ENCODE measurements at regions not wholly inside any gene's neighbourhood (a gene's known extent, or its start where the extent isn't known, plus 50 kb on each side); places are given as distances from the start of the nearest gene placed in this dataset.

DNA sequence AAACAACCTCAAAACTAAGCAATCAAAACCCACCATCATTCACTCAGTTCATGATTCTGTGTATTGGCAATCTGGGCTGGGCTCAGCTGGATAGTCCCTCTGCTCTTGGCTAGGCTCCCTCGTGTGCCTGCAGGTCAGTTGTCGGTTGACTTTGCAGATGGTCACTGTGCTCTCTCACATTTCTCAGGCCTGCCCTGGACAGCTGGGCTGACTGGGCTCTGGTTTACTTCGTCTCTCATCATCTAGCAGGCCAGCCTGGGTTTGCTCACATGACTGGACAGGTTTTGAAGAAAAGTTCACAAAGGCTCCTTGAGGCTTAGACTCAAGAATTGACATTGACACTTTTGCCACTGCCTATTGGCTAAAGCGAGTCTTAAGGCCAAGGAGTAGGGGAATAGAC, 105.0 kb upstream of the CTNNB1 start:
- Histone ChIP-seq H3K27me3 (ENCODE audit: control insufficient read depth in 1 of 2, insufficient read depth in 2 of 2, low read length in 2 of 2) (no peaks in the 10 kb centered on the region), H3K4me3 (ENCODE audit: low read depth in 1 of 2, low read length in 2 of 2) (no peak overlapping the region), H3K27ac (ENCODE audit: low read depth, low read length) (no peak overlapping the region), H3K9ac (ENCODE audit: low read length) (no peak overlapping the region), H3K36me3 (ENCODE audit: insufficient read depth, low read length) (no peaks in the 10 kb centered on the region), H3K9me3 (ENCODE audit: low read length) (no peaks in the 10 kb centered on the region), H3K4me1 (ENCODE audit: insufficient read depth, low read length) (no peaks in the 10 kb centered on the region)

DNA sequence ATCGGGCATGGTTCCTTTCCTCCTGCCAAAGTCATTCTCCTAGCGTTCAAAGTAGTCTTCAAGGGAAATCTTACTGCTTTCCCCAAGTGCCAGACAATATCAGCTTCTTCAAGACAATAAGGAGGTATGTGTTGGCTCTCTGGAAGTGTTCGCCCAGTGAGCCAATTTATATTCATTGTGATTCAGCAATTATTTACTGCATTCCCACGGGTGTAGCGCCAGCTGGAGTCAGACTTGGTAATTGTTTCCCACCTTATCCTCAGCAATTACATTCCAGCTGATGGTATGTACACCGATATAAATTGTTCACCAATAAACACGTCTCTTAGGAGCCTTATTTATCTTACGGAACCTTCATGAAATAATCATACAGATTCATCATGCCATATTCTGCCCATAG, 103.6 kb upstream of the CTNNB1 start:
- Histone ChIP-seq H3K9ac (ENCODE audit: low read length) (no peak overlapping the region), H3K4me1 (ENCODE audit: insufficient read depth, low read length) (no peaks in the 10 kb centered on the region), H3K36me3 (ENCODE audit: insufficient read depth, low read length) (no peaks in the 10 kb centered on the region), H3K4me3 (ENCODE audit: low read depth in 1 of 2, low read length in 2 of 2) (no peak overlapping the region), H3K27me3 (ENCODE audit: control insufficient read depth in 1 of 2, insufficient read depth in 2 of 2, low read length in 2 of 2) (no peaks in the 10 kb centered on the region), H3K27ac (ENCODE audit: low read depth, low read length) (no peak overlapping the region), H3K9me3 (ENCODE audit: low read length) (no peaks in the 10 kb centered on the region)

DNA sequence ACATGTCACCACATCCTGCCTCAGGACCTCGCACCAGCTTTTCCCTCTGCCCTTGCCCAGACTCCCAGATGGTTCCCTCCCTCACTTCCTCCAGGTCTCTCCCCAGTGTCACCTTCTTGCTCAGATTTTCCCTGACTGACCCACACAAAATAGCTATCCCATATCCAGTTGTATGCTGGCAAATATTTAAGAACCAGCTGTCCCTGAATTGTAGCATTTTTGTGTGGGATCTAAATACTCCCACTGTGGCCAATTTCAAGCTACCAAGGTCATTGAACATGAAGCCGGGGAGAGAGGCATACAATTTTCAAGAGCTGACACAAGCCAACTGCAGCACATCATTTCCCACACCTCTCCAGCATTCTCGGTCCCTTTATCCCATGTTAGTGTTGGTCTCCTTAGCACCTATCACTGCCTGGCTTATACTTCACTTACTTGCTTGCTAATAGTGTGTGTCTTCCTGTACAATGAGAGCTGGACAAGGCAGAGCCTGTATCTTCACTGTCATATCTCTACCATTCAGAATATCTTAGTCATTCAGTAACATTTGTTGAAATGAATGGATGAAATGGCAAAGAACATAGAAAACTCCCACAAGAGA, 101.3 kb upstream of the CTNNB1 start:
- no peaks in the 10 kb centered on the region for H3K9me3 ChIP-seq (ENCODE audit: low read length)
- no peaks in the 10 kb centered on the region for H3K36me3 ChIP-seq (ENCODE audit: insufficient read depth, low read length)
- no peaks in the 10 kb centered on the region for H3K4me1 ChIP-seq (ENCODE audit: insufficient read depth, low read length)
- H3K4me3 ChIP-seq (ENCODE audit: low read depth in 1 of 2, low read length in 2 of 2): no peak overlapping the region
- no peak overlapping the region for H3K27ac ChIP-seq (ENCODE audit: low read depth, low read length)
- no peaks in the 10 kb centered on the region for H3K27me3 ChIP-seq (ENCODE audit: control insufficient read depth in 1 of 2, insufficient read depth in 2 of 2, low read length in 2 of 2)
- no peak overlapping the region for H3K9ac ChIP-seq (ENCODE audit: low read length)

DNA sequence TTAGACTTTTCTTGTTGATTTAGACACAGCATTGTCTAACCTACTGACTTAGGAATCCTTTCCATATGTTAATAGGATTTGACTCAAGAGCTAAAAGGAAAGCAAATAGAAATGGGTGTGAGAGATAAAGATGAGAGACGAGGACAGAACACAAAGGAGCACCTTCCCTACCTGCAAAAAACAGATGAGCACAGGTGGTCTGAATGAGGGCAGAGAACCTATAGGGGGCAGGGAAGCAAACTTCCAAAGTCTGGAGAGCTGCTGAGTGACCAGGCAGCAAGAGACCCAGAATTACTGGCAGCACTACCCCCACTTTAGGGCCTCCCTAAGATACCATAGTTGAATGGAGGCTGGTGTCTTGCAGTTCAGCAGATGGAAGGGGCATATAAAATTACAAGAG, 98.1 kb upstream of the CTNNB1 start:
- no peaks in the 10 kb centered on the region for H3K4me1 ChIP-seq (ENCODE audit: insufficient read depth, low read length)
- H3K4me3 ChIP-seq (ENCODE audit: low read depth in 1 of 2, low read length in 2 of 2): no peak overlapping the region
- no peak overlapping the region for H3K9ac ChIP-seq (ENCODE audit: low read length)
- no peak overlapping the region for H3K27ac ChIP-seq (ENCODE audit: low read depth, low read length)
- no peaks in the 10 kb centered on the region for H3K36me3 ChIP-seq (ENCODE audit: insufficient read depth, low read length)
- no peaks in the 10 kb centered on the region for H3K9me3 ChIP-seq (ENCODE audit: low read length)
- H3K27me3 ChIP-seq (ENCODE audit: control insufficient read depth in 1 of 2, insufficient read depth in 2 of 2, low read length in 2 of 2): no peaks in the 10 kb centered on the region

DNA sequence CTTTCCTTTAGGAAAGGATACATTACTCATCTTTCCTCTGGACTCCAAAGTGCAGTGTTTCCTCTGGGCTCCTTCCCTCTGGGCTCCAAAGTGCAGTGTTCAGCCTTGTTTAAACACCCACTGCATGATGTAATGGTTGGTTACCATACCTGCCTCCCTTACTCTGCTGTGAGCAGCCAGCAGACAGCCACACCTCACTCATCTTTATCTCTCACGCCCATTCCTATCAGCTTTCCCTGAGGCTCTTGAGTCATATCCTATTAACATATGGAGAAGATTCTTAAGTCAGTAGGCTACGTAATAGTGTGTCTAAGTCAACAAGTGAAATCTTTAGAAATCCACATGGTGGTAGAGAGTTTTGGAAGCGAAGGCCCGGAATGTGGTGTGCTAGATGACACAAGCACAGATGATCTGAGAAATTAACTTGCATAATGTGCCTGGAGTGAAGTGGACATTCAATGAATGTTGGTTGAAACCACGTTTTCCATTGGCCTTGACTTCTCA, 97.2 kb upstream of the CTNNB1 start:
- Histone ChIP-seq H3K36me3 (ENCODE audit: insufficient read depth, low read length) (no peaks in the 10 kb centered on the region), H3K27me3 (ENCODE audit: control insufficient read depth in 1 of 2, insufficient read depth in 2 of 2, low read length in 2 of 2) (no peaks in the 10 kb centered on the region), H3K4me1 (ENCODE audit: insufficient read depth, low read length) (no peaks in the 10 kb centered on the region), H3K4me3 (ENCODE audit: low read depth in 1 of 2, low read length in 2 of 2) (no peak overlapping the region), H3K9me3 (ENCODE audit: low read length) (no peaks in the 10 kb centered on the region), H3K27ac (ENCODE audit: low read depth, low read length) (no peak overlapping the region), H3K9ac (ENCODE audit: low read length) (no peak overlapping the region)

DNA sequence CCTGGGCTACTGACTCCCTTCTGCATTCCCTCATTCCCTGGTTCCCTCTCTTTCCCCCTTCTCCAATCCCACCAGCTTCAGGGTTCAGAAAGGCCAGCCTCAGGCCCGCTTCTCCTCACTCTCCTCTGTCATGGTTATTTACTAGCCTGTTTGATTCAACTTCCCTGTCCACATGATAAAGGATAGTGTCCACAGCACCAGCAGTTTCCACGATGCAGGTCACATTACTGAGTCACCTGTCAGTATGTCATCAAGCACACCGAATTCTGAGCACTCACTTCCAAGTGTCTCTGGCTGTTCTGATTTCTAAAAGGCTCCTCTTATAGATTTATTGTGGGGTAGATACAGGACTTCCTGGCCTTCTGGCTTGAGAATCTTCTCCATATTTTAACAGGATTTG, 96.6 kb upstream of the CTNNB1 start:
- Histone ChIP-seq H3K4me3 (ENCODE audit: low read depth in 1 of 2, low read length in 2 of 2) (no peak overlapping the region), H3K4me1 (ENCODE audit: insufficient read depth, low read length) (no peaks in the 10 kb centered on the region), H3K36me3 (ENCODE audit: insufficient read depth, low read length) (no peaks in the 10 kb centered on the region), H3K9ac (ENCODE audit: low read length) (no peak overlapping the region), H3K27me3 (ENCODE audit: control insufficient read depth in 1 of 2, insufficient read depth in 2 of 2, low read length in 2 of 2) (no peaks in the 10 kb centered on the region), H3K9me3 (ENCODE audit: low read length) (no peaks in the 10 kb centered on the region), H3K27ac (ENCODE audit: low read depth, low read length) (no peak overlapping the region)

DNA sequence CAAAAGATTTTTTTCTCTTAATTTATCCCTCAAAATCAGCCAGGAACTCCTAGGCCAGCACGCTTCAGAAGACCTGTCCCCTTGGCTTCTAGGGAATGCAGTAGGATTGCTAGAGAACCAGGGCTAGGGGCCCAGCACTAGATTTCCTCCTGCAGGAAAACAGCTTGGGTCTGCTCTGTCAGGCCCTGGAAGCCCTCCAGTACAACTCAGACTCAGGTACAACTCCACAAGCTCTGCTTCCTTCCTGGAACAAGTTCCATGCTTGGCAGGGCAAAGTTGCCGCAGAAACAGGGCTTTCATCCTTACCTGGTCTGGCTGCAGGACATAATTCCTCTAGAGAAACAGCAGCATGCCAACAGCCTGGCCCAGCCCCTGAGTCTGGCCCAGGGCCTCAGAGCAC, 96.1 kb upstream of the CTNNB1 start:
- no peaks in the 10 kb centered on the region for H3K36me3 ChIP-seq (ENCODE audit: insufficient read depth, low read length)
- no peak overlapping the region for H3K4me3 ChIP-seq (ENCODE audit: low read depth in 1 of 2, low read length in 2 of 2)
- H3K27ac ChIP-seq (ENCODE audit: low read depth, low read length): no peak overlapping the region
- H3K9me3 ChIP-seq (ENCODE audit: low read length): no peaks in the 10 kb centered on the region
- H3K4me1 ChIP-seq (ENCODE audit: insufficient read depth, low read length): no peaks in the 10 kb centered on the region
- no peaks in the 10 kb centered on the region for H3K27me3 ChIP-seq (ENCODE audit: control insufficient read depth in 1 of 2, insufficient read depth in 2 of 2, low read length in 2 of 2)
- H3K9ac ChIP-seq (ENCODE audit: low read length): no peak overlapping the region

DNA sequence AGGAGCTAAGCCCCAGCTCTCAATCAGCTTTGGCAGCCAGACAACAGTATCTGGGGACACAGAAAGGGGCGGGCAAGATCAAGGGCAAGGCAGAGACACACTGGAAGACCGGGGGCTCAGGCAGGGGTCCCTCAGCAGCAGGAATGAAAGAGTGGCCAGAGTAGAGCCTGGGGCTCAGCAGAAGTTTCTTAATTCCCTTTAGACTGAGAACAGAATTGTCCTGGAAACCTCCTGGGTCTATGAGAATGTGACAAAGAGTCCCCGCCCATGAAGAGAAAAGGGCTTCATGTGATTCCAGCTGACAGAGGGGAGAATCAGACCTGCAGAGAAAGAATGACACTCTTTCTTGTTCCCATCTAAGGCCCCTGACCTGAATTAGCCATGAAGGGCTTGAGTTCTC, 95.2 kb upstream of the CTNNB1 start:
- Histone ChIP-seq H3K4me1 (ENCODE audit: insufficient read depth, low read length) (no peaks in the 10 kb centered on the region), H3K36me3 (ENCODE audit: insufficient read depth, low read length) (no peaks in the 10 kb centered on the region), H3K27ac (ENCODE audit: low read depth, low read length) (no peak overlapping the region), H3K9me3 (ENCODE audit: low read length) (no peaks in the 10 kb centered on the region), H3K27me3 (ENCODE audit: control insufficient read depth in 1 of 2, insufficient read depth in 2 of 2, low read length in 2 of 2) (no peaks in the 10 kb centered on the region), H3K9ac (ENCODE audit: low read length) (no peak overlapping the region), H3K4me3 (ENCODE audit: low read depth in 1 of 2, low read length in 2 of 2) (no peak overlapping the region)

DNA sequence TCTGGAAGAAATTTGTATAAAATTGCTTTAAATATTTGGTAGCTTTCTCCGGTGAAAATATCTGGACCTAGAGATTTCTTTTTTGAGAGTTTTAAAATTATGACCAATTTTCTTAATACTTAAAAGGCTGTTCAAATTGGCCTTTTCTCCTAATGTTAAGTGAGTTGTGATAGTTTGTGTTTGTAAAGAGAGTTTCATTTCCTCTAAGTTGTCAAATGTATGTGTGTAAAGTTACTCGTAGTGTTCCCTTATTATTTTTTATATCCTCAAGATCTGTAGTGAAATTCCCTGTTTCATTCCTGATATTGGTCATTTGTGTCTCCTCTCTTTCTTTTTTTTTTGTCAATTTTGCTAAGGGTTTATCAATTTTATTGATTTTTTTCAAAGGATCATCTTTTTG, 92.6 kb upstream of the CTNNB1 start:
- Histone ChIP-seq H3K27me3 (ENCODE audit: control insufficient read depth in 1 of 2, insufficient read depth in 2 of 2, low read length in 2 of 2) (no peaks in the 10 kb centered on the region), H3K4me3 (ENCODE audit: low read depth in 1 of 2, low read length in 2 of 2) (no peak overlapping the region), H3K9ac (ENCODE audit: low read length) (no peak overlapping the region), H3K9me3 (ENCODE audit: low read length) (no peaks in the 10 kb centered on the region), H3K27ac (ENCODE audit: low read depth, low read length) (no peak overlapping the region), H3K36me3 (ENCODE audit: insufficient read depth, low read length) (no peaks in the 10 kb centered on the region), H3K4me1 (ENCODE audit: insufficient read depth, low read length) (no peaks in the 10 kb centered on the region)

DNA sequence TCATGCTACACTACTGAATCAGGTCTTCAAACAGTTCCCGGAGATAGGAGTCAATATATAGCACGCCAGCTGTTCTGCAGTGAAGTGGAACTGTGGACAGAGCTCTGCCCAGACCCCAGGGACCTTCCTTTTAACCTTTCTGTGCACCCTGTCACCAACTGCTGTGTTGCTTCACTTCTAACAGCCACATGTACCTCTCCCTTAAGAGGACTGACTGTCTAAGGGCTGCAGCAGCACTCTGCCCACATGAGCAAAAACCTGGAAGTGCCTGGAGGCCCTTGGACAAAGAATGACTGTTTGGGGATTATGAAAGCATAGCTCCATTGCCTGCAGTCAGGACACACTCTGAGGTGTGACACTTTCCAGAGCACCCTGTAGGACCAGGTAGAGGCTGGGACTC, 88.3 kb upstream of the CTNNB1 start:
- no peak overlapping the region for H3K4me3 ChIP-seq (ENCODE audit: low read depth in 1 of 2, low read length in 2 of 2)
- H3K9ac ChIP-seq (ENCODE audit: low read length): no peak overlapping the region
- no peaks in the 10 kb centered on the region for H3K27me3 ChIP-seq (ENCODE audit: control insufficient read depth in 1 of 2, insufficient read depth in 2 of 2, low read length in 2 of 2)
- no peaks in the 10 kb centered on the region for H3K4me1 ChIP-seq (ENCODE audit: insufficient read depth, low read length)
- H3K9me3 ChIP-seq (ENCODE audit: low read length): no peaks in the 10 kb centered on the region
- H3K27ac ChIP-seq (ENCODE audit: low read depth, low read length): no peak overlapping the region
- H3K36me3 ChIP-seq (ENCODE audit: insufficient read depth, low read length): no peaks in the 10 kb centered on the region

DNA sequence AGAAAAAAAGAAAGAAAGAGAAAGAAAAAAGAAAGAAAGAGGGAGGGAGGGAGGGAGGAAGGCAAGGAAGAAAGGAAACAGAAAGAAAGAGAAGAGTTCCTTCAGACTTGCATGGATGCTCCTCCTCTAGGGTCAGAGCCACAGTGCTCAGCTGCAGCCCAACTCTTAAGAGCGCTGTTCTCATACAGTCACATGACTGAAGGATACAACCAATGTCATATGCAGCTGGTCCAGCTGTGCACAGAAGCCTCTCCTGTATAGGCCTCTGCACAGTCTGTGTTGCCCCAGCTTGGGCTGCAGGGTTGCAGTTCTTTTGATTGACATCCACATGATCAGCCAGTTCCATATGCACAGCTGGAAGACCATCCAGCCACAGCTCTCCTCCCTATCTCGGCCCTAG, 86.8 kb upstream of the CTNNB1 start:
- peaks cover 5% of the 10 kb centered on the region for H3K4me1 ChIP-seq (ENCODE audit: insufficient read depth, low read length)
- no peaks in the 10 kb centered on the region for H3K27me3 ChIP-seq (ENCODE audit: control insufficient read depth in 1 of 2, insufficient read depth in 2 of 2, low read length in 2 of 2)
- H3K9me3 ChIP-seq (ENCODE audit: low read length): no peaks in the 10 kb centered on the region
- no peak overlapping the region for H3K27ac ChIP-seq (ENCODE audit: low read depth, low read length)
- H3K36me3 ChIP-seq (ENCODE audit: insufficient read depth, low read length): no peaks in the 10 kb centered on the region
- no peak overlapping the region for H3K9ac ChIP-seq (ENCODE audit: low read length)
- no peak overlapping the region for H3K4me3 ChIP-seq (ENCODE audit: low read depth in 1 of 2, low read length in 2 of 2)

DNA sequence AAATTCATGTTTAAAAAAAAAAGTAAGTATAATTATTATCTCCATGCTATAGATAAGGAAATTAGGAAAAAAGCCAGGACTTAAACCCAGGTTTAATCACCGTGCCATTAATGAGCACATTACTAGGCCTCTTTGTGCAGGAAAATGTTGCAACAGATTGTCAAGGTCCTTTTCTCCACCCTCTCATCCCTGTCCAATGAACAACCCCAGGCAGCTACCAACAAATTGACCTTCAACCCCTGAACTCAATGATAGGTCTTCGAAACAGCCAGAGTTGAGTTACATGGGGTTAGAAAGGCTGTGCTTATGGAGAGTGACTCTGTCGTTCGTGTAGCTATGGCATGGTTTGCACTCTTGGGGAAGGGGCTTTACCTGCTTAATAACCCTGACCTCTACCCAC, 84.2 kb upstream of the CTNNB1 start:
- Histone ChIP-seq H3K4me1 (ENCODE audit: insufficient read depth, low read length) (peaks cover 9% of the 10 kb centered on the region), H3K9me3 (ENCODE audit: low read length) (no peaks in the 10 kb centered on the region), H3K9ac (ENCODE audit: low read length) (no peak overlapping the region), H3K4me3 (ENCODE audit: low read depth in 1 of 2, low read length in 2 of 2) (no peak overlapping the region), H3K27me3 (ENCODE audit: control insufficient read depth in 1 of 2, insufficient read depth in 2 of 2, low read length in 2 of 2) (no peaks in the 10 kb centered on the region), H3K36me3 (ENCODE audit: insufficient read depth, low read length) (no peaks in the 10 kb centered on the region), H3K27ac (ENCODE audit: low read depth, low read length) (no peak overlapping the region)
